SK-N-SH (cell line): ENCODE measurements at regions not wholly inside any gene's neighbourhood (a gene's known extent, or its start where the extent isn't known, plus 50 kb on each side); places are given as distances from the start of the nearest gene placed in this dataset.

ENCODE experiments used
- CTCF ChIA-PET: fragments of 300-600, 350-600 bp; formaldehyde crosslinking; extraction: SDS; loops from one replicate; lab custom pipeline; 2021; lab: Yijun Ruan, JAX
- POLR2A ChIA-PET: fragments of 350-600 bp; sonication (Branson Sonifier 250); formaldehyde crosslinking; extraction: SDS; loops from one replicate; lab custom pipeline; 2020; ENCODE audit warnings: antibody characterized with exemption, inconsistent platforms; lab: Yijun Ruan, JAX
- DNase-seq: peaks from one replicate; pipeline ENCODE4 v3.0.0; 2012
- H2AFZ ChIP-seq: fragments of 200-600 bp; sonication (generic); 2 replicates; pipeline ENCODE4 v1.8.1; 2016; ENCODE audit warnings: antibody characterized with exemption, mild to moderate bottlenecking, low read depth
- H3F3A ChIP-seq: fragments of 200-600 bp; sonication (generic); replicated peaks from 2 replicates; pipeline ENCODE3; 2016; ENCODE audit warnings: antibody characterized with exemption, mild to moderate bottlenecking; ENCODE audit not compliant: insufficient read depth
- H3K27ac ChIP-seq, 2 experiments: fragments of 200-500 bp in 1 of 2; fragments of 200-600 bp in 1 of 2; sonication (Bioruptor generic) in 1 of 2; sonication (generic), shearing (Covaris generic) in 1 of 2; 2 replicates each; pipeline versions ENCODE4 v1.5.1 to v1.6.1; 2014 to 2016; ENCODE audit warnings: low read depth in 2 of 2, inconsistent platforms in 1 of 2, low read length in 1 of 2, mild to moderate bottlenecking in 1 of 2, mixed read lengths in 1 of 2
- H3K27me3 ChIP-seq: fragments of 200-600 bp; sonication (generic), shearing (Covaris generic); 2 replicates; pipeline ENCODE4 v1.6.1; 2016; ENCODE audit warnings: mixed run types; ENCODE audit not compliant: insufficient read depth
- H3K36me3 ChIP-seq, 2 experiments: fragments of 200-500 bp in 1 of 2; fragments of 200-600 bp in 1 of 2; sonication (Bioruptor generic) in 1 of 2; sonication (generic) in 1 of 2; replicated peaks in 1 of 2; 2 replicates each; pipeline versions ENCODE3 to v1.5.1; 2014 to 2016; ENCODE audit warnings: low read length in 1 of 2, mild to moderate bottlenecking in 1 of 2; ENCODE audit not compliant: insufficient read depth in 2 of 2, control insufficient read depth in 1 of 2
- H3K4me1 ChIP-seq, 2 experiments: fragments of 200-500 bp in 1 of 2; fragments of 200-600 bp in 1 of 2; sonication (Bioruptor generic) in 1 of 2; sonication (generic), shearing (Covaris generic) in 1 of 2; 2 replicates each; pipeline versions ENCODE4 v1.5.1 to v1.6.1; 2014 to 2016; ENCODE audit warnings: low read depth in 1 of 2, low read length in 1 of 2, mixed run types in 1 of 2; ENCODE audit not compliant: insufficient read depth in 2 of 2, control insufficient read depth in 1 of 2
- H3K4me2 ChIP-seq: fragments of 200-600 bp; sonication (generic), shearing (Covaris generic); 2 replicates; pipeline ENCODE4 v1.6.1; 2017; ENCODE audit warnings: mixed run types
- H3K4me3 ChIP-seq, 2 experiments: fragments of 200-500 bp in 1 of 2; fragments of 200-600 bp in 1 of 2; sonication (Bioruptor generic) in 1 of 2; sonication (generic), shearing (Covaris generic) in 1 of 2; 2 replicates each; pipeline versions ENCODE4 v1.5.1 to v1.8.1; 2014 to 2016; ENCODE audit warnings: low read depth in 2 of 2, inconsistent platforms in 1 of 2, low read length in 1 of 2, mild to moderate bottlenecking in 1 of 2, mixed read lengths in 1 of 2, moderate library complexity in 1 of 2
- H3K79me2 ChIP-seq: fragments of 200-600 bp; sonication (generic); 2 replicates; pipeline ENCODE4 v1.8.1; 2017; ENCODE audit warnings: mild to moderate bottlenecking; ENCODE audit not compliant: insufficient read depth
- H3K9ac ChIP-seq: fragments of 200-600 bp; sonication (generic); 2 replicates; pipeline ENCODE4 v1.6.1; 2017; ENCODE audit warnings: mixed run types
- H3K9me2 ChIP-seq: fragments of 200-600 bp; sonication (generic); 2 replicates; pipeline ENCODE4 v1.6.1; 2017; ENCODE audit warnings: mixed run types
- H3K9me3 ChIP-seq: fragments of 200-600 bp; sonication (generic); 2 replicates; pipeline ENCODE4 v1.6.1; 2017; ENCODE audit warnings: mixed run types, mild to moderate bottlenecking, moderate library complexity
- H4K20me1 ChIP-seq: fragments of 200-600 bp; sonication (generic); 2 replicates; pipeline ENCODE4 v1.6.1; 2017; ENCODE audit warnings: mild to moderate bottlenecking, mixed run types; ENCODE audit not compliant: insufficient read depth
- CTCF ChIP-seq: fragments of 200-600 bp; sonication (generic); IDR thresholded peaks from 2 replicates; pipeline ENCODE4 v1.6.1; 2017; ENCODE audit warnings: antibody characterized with exemption, mild to moderate bottlenecking, moderate library complexity
- FOSL2 ChIP-seq: IDR thresholded peaks from 2 replicates; pipeline ENCODE4 v1.4.0; 2012; ENCODE audit warnings: low read depth, mild to moderate bottlenecking, moderate library complexity, borderline replicate concordance
- FOXJ3 ChIP-seq: sonication (generic); formaldehyde crosslinking; IDR thresholded peaks from 2 replicates; pipeline ENCODE4 v1.5.1; 2020; ENCODE audit warnings: mild to moderate bottlenecking, missing genetic modification reagents
- MAX ChIP-seq: IDR thresholded peaks from 2 replicates; pipeline ENCODE4 v1.4.0; 2012; ENCODE audit warnings: low read depth
- NFIC ChIP-seq: IDR thresholded peaks from 2 replicates; pipeline ENCODE4 v1.4.0; 2012; ENCODE audit warnings: borderline replicate concordance
- PBX3 ChIP-seq: IDR thresholded peaks from 2 replicates; pipeline ENCODE4; 2012
- RCOR1 ChIP-seq: fragments of 150-350 bp; IDR thresholded peaks from 2 replicates; pipeline ENCODE4 v1.6.1; 2017; ENCODE audit warnings: antibody characterized with exemption, low read length
- RXRA ChIP-seq: IDR thresholded peaks from 2 replicates; pipeline ENCODE4 v1.4.0; 2012; ENCODE audit warnings: low read depth, mild to moderate bottlenecking, borderline replicate concordance
- SIN3A ChIP-seq: IDR thresholded peaks from 2 replicates; pipeline ENCODE4 v1.6.1; 2012; ENCODE audit warnings: low read depth, mild to moderate bottlenecking, low read length, moderate library complexity, borderline replicate concordance
- SMC3 ChIP-seq: IDR thresholded peaks from 2 replicates; pipeline ENCODE4 v1.6.1; 2012; ENCODE audit warnings: low read depth, low read length, improper control_type of control experiment
- TCF12 ChIP-seq: IDR thresholded peaks from 2 replicates; pipeline ENCODE4 v1.4.0; 2012
- WGBS: methylation state at CpG from one replicate; pipeline ENCODE4 v1.1.6; 2017; ENCODE audit warnings: low lambda C conversion rate; 5-methylcytosine and 5-hydroxymethylcytosine counted together
- TF ChIP-seq, protein P1 (sequence below): fragments of 150-350 bp; IDR thresholded peaks from 2 replicates; pipeline ENCODE4 v1.6.1; 2017; ENCODE audit warnings: antibody characterized with exemption, low read length, low read depth, borderline replicate concordance

GRCh38 chr9:134585746-134586706, 55.6 kb upstream of the COL5A1 start:
- Histone ChIP-seq H3K9me3 (peaks cover 5% of the 10 kb centered on the region), H3F3A (no peaks in the 10 kb centered on the region), H4K20me1 (no peaks in the 10 kb centered on the region), H3K4me3 (no peak overlapping the region), H3K9ac (no peak overlapping the region; the same call in 1 of the 2 replicates), H3K27ac (peak overlapping the region in 1 of 2 experiments; percentile 25; a peak in 2 of 4 replicates), H3K36me3 (no peaks in the 10 kb centered on the region), H2AFZ (peak overlapping the region; percentile 75), H3K27me3 (no peaks in the 10 kb centered on the region), H3K9me2 (no peaks in the 10 kb centered on the region), H3K4me2 (peak overlapping the region; percentile 5; the same call in 1 of the 2 replicates), H3K4me1 (peaks cover 3 to 10% of the 10 kb centered on the region in 2 experiments; a peak in 1 of 4 replicates), H3K79me2 (no peaks in the 10 kb centered on the region)
- no peak for DNase-seq
- peak; percentile 57 for TF ChIP-seq CTCF
- no peak for TF ChIP-seq RXRA
- TF ChIP-seq, protein P1, sequence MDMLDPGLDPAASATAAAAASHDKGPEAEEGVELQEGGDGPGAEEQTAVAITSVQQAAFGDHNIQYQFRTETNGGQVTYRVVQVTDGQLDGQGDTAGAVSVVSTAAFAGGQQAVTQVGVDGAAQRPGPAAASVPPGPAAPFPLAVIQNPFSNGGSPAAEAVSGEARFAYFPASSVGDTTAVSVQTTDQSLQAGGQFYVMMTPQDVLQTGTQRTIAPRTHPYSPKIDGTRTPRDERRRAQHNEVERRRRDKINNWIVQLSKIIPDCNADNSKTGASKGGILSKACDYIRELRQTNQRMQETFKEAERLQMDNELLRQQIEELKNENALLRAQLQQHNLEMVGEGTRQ = no peak
- TF ChIP-seq TCF12 = peak; percentile 54; the same call in 1 of the 2 replicates
- peak; percentile 19; the same call in 1 of the 2 replicates for TF ChIP-seq SMC3
- no peak for TF ChIP-seq PBX3
- no peak for TF ChIP-seq RCOR1
- no peak for TF ChIP-seq FOXJ3
- TF ChIP-seq MAX = peak; percentile 60; the same call in 1 of the 2 replicates
- peak; percentile 83; the same call in 1 of the 2 replicates for TF ChIP-seq FOSL2
- TF ChIP-seq NFIC = no peak
- no peak for TF ChIP-seq SIN3A
- CTCF ChIA-PET = interaction anchor here (1.1 kb wide), 1 partner anchor 112 kb away, joined by 3 read pairs; no protein-coding TSS in a partner anchor
- 79% methylated on average over 14 of the region's 28 CpGs for WGBS
- POLR2A ChIA-PET = no interaction called here
